ENCODE measurements at regions not wholly inside any gene's neighbourhood (a gene's known extent, or its start where the extent isn't known, plus 50 kb on each side); places are given as distances from the start of the nearest gene placed in this dataset.

DNA sequence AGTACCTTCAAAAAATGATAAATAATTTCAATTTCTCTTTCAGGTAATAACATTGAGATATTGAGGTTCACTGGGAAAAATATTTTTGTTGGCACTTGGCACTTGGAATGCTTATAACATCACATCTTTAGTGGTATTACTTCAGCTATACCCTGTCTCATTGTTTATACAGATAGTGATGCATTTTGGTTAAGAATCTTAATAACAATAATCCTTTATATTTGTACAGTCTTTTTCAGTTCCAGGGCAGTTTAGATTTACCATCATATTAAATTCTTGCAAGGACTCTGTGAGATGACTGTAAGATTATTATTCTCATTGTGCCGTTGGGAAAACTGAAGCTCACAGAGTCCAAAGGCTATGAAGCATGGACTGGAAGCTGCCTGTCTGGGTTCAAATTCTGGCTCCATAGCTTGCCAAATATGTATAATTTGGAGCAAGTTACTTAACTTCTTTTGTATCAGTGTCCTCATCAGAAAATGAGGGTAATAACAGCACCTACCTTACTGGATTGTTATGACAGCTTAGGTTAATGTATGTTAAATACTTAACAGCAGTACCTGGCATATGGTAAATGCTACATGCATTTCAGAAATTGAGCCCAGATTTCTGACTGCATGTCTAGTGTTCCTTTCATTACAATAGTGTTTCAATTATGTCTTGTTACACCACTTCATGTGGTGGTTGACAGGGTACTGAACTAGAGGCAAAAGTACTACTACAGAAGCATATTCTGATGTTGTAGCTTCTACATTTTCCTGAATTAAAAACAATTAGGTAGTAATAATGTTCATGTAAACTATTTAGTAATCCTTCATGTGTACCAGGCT, 272.2 kb downstream of the PLK2 start (continued):
- TF ChIP-seq MXI1 (IDR thresholded peaks at IDR 0.05; ENCODE audit: low read depth, low read length) = no peak
- no peak for TF ChIP-seq GABPA (IDR thresholded peaks at IDR 0.05; ENCODE audit: low read depth)

DNA sequence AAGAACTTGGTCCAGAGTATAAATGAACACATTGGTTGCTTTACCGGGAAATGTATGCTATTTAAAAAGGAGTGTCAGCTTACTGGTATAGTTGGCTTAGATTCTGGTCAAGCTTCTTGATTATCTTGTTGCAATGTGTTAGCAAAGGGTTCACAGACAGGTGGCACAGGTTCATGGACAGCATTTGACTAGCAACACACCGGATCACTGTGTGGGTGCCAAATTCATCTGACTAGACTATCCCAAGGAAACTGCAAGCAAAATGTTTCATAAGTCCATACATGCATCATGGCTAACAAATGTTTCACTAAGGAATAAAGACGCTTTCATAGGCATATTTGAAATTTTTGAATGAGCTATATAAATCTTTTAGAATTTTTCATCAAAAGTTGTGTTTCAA, 274.1 kb downstream of the PLK2 start:
- POLR2A ChIA-PET = no interaction called here
- TF ChIP-seq EP300 (IDR thresholded peaks at IDR 0.05; ENCODE audit: borderline replicate concordance in 1 of 2, low read depth in 1 of 2, low read length in 1 of 2) (no peak), TEAD4 (IDR thresholded peaks at IDR 0.05; ENCODE audit: borderline replicate concordance, insufficient read depth) (no peak), YY1 (IDR thresholded peaks at IDR 0.05; ENCODE audit: low read depth) (no peak), POLR2AphosphoS5 (IDR thresholded peaks at IDR 0.05; ENCODE audit: low read depth, low read length) (no peak), TAF1 (IDR thresholded peaks at IDR 0.05; ENCODE audit: borderline replicate concordance, low read depth, low read length) (no peak), RXRA (IDR thresholded peaks at IDR 0.05; ENCODE audit: borderline replicate concordance, low read depth) (no peak), NFIC (IDR thresholded peaks at IDR 0.05; ENCODE audit: borderline replicate concordance) (no peak), RCOR1 (IDR thresholded peaks at IDR 0.05; ENCODE audit: low read length) (no peak), FOXJ3 (CRISPR knock-in tag; IDR thresholded peaks at IDR 0.05) (no peak), FOSL2 (IDR thresholded peaks at IDR 0.05; ENCODE audit: borderline replicate concordance, low read depth) (no peak), CHD2 (IDR thresholded peaks at IDR 0.05; ENCODE audit: low read length, partially characterized antibody) (no peak), RFX5 (IDR thresholded peaks at IDR 0.05; ENCODE audit: low read length) (no peak)
- TF ChIP-seq, protein P1, sequence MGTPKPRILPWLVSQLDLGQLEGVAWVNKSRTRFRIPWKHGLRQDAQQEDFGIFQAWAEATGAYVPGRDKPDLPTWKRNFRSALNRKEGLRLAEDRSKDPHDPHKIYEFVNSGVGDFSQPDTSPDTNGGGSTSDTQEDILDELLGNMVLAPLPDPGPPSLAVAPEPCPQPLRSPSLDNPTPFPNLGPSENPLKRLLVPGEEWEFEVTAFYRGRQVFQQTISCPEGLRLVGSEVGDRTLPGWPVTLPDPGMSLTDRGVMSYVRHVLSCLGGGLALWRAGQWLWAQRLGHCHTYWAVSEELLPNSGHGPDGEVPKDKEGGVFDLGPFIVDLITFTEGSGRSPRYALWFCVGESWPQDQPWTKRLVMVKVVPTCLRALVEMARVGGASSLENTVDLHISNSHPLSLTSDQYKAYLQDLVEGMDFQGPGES (IDR thresholded peaks at IDR 0.05; ENCODE audit: low read depth, low read length) = no peak
- TF ChIP-seq, protein P2, sequence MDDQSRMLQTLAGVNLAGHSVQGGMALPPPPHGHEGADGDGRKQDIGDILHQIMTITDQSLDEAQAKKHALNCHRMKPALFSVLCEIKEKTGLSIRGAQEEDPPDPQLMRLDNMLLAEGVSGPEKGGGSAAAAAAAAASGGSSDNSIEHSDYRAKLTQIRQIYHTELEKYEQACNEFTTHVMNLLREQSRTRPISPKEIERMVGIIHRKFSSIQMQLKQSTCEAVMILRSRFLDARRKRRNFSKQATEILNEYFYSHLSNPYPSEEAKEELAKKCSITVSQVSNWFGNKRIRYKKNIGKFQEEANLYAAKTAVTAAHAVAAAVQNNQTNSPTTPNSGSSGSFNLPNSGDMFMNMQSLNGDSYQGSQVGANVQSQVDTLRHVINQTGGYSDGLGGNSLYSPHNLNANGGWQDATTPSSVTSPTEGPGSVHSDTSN (IDR thresholded peaks at IDR 0.05) = no peak
- TF ChIP-seq, protein P3, sequence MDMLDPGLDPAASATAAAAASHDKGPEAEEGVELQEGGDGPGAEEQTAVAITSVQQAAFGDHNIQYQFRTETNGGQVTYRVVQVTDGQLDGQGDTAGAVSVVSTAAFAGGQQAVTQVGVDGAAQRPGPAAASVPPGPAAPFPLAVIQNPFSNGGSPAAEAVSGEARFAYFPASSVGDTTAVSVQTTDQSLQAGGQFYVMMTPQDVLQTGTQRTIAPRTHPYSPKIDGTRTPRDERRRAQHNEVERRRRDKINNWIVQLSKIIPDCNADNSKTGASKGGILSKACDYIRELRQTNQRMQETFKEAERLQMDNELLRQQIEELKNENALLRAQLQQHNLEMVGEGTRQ (IDR thresholded peaks at IDR 0.05; ENCODE audit: borderline replicate concordance, low read depth, low read length) = no peak
- TF ChIP-seq, protein P4, sequence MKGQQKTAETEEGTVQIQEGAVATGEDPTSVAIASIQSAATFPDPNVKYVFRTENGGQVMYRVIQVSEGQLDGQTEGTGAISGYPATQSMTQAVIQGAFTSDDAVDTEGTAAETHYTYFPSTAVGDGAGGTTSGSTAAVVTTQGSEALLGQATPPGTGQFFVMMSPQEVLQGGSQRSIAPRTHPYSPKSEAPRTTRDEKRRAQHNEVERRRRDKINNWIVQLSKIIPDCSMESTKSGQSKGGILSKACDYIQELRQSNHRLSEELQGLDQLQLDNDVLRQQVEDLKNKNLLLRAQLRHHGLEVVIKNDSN (IDR thresholded peaks at IDR 0.05; ENCODE audit: borderline replicate concordance, low read depth) = no peak

More for the DNA sequence above, 274.1 kb downstream of the PLK2 start:
- H3K9me2 ChIP-seq = no peaks in the 10 kb centered on the region
- no peaks in the 10 kb centered on the region for H4K20me1 ChIP-seq (ENCODE audit: insufficient read depth)
- no peaks in the 10 kb centered on the region for H3K27me3 ChIP-seq (ENCODE audit: insufficient read depth)
- peak overlapping the region in 1 of 2 experiments; percentile 63; a peak in 2 of 4 replicates for H3K27ac ChIP-seq (ENCODE audit: low read depth in 2 of 2, low read length in 1 of 2)
- CTCF ChIA-PET = no interaction called here
- 51% methylated on average over 3 of the region's 3 CpGs for WGBS (ENCODE audit: low lambda C conversion rate)
- no peak overlapping the region for H2AFZ ChIP-seq (ENCODE audit: low read depth)
- H3K9ac ChIP-seq = no peak overlapping the region
- no peaks in the 10 kb centered on the region for H3K79me2 ChIP-seq (ENCODE audit: insufficient read depth)
- no peak overlapping the region for H3K4me3 ChIP-seq (ENCODE audit: low read depth in 2 of 2, low read length in 1 of 2)
- H3K36me3 ChIP-seq (replicated peaks in 1 of 2; ENCODE audit: control insufficient read depth in 1 of 2, insufficient read depth in 2 of 2, low read length in 1 of 2) = no peaks in the 10 kb centered on the region
- peaks cover 3 to 40% of the 10 kb centered on the region in 2 experiments; a peak in 3 of 4 replicates for H3K4me1 ChIP-seq (ENCODE audit: control insufficient read depth in 1 of 2, insufficient read depth in 2 of 2, low read depth in 1 of 2, low read length in 1 of 2)
- no peak for DNase-seq
- no peaks in the 10 kb centered on the region for H3K9me3 ChIP-seq
- H3F3A ChIP-seq (replicated peaks; ENCODE audit: insufficient read depth) = peaks cover 32% of the 10 kb centered on the region
- no peak overlapping the region for H3K4me2 ChIP-seq
